MCF 10A (cell line): ENCODE measurements at regions not wholly inside any gene's neighbourhood (a gene's known extent, or its start where the extent isn't known, plus 50 kb on each side); places are given as distances from the start of the nearest gene placed in this dataset.
"Not testable (repeated sequence)": the region's sequence is repeated elsewhere in the genome, so short reads cannot be mapped to it uniquely, and the experiment has no call there.

Experiments used
- BruUV-seq: library from RNA; stranded (reverse); fragments of 400-500 nt; replicated peaks from 2 replicates; lab custom pipeline; 2021; lab: Mats Ljungman, UMichigan
- CTCF ChIA-PET: fragments of 300-600 bp; sonication (Branson Sonifier 250); formaldehyde crosslinking; extraction: SDS; loops from one replicate; lab custom pipeline; 2021; ENCODE audit warnings: antibody characterized with exemption, inconsistent platforms; lab: Yijun Ruan, JAX
- POLR2A ChIA-PET: fragments of 300-600, 350-650 bp; sonication (Branson Sonifier 250); formaldehyde crosslinking; extraction: SDS; loops from one replicate; lab custom pipeline; 2020; ENCODE audit warnings: antibody characterized with exemption, inconsistent platforms; lab: Yijun Ruan, JAX
- DNase-seq: peaks from one replicate; pipeline ENCODE4 v3.0.0-alpha.2; 2018; ENCODE audit not compliant: unreplicated experiment
- H3K27ac Mint-ChIP-seq: one replicate; pipeline ENCODE4 v1.8.0; 2022; ENCODE audit warnings: mild to moderate bottlenecking, low read depth, mixed read lengths; ENCODE audit not compliant: unreplicated experiment
- H3K27me3 Mint-ChIP-seq: one replicate; pipeline ENCODE4 v1.8.0; 2022; ENCODE audit warnings: mixed read lengths; ENCODE audit not compliant: insufficient read depth, unreplicated experiment
- H3K36me3 Mint-ChIP-seq: one replicate; pipeline ENCODE4 v1.8.0; 2022; ENCODE audit warnings: mild to moderate bottlenecking, moderate library complexity, mixed read lengths; ENCODE audit not compliant: insufficient read depth, unreplicated experiment
- H3K4me1 Mint-ChIP-seq: one replicate; pipeline ENCODE4 v1.8.0; 2022; ENCODE audit warnings: mixed read lengths; ENCODE audit not compliant: insufficient read depth, unreplicated experiment
- H3K4me3 Mint-ChIP-seq: one replicate; pipeline ENCODE4 v1.8.0; 2022; ENCODE audit warnings: mild to moderate bottlenecking, moderate library complexity, mixed read lengths; ENCODE audit not compliant: unreplicated experiment
- H3K9me3 Mint-ChIP-seq: one replicate; pipeline ENCODE4 v1.8.0; 2022; ENCODE audit warnings: mixed read lengths; ENCODE audit not compliant: unreplicated experiment
- intact Hi-C: fragments of 100-400 bp; cut with micrococcal nuclease; formaldehyde crosslinking; loops from 2 replicates; pipeline ENCODE4 v1.14.1; 2022
- TF ChIP-seq, protein P1 (sequence below): fragments of 200-600 bp; IDR thresholded peaks from one replicate; pipeline ENCODE4 v1.8.0; 2022; ENCODE audit warnings: antibody characterized with exemption, mild to moderate bottlenecking; ENCODE audit not compliant: unreplicated experiment

DNA sequence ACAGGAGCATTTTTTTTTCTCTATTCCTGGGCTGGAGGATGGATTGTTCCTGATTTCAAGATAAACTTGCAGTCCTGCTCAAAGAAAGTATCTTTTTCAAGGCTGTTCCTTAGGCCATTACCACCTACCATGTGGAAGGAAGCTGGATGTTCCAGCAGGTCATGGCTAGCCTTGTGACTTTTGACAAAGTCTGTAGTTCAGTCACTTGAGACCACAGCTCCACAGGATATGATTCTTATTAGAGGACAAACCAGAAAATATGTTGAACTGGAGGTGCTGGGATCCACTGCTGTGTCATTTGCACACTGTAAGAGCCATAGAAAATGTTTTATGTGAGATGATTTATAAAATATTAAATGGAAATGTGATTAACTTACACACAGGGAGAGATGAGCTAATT is 184.2 kb upstream of the ACO1 start:
- no TSS peak for BruUV-seq
- H3K4me1 Mint-ChIP-seq: no peaks in the 10 kb centered on the region
- no peak for DNase-seq
- H3K27me3 Mint-ChIP-seq: peaks cover 53% of the 10 kb centered on the region
- no peak overlapping the region for H3K27ac Mint-ChIP-seq
- H3K9me3 Mint-ChIP-seq: no peaks in the 10 kb centered on the region
- ChIA-PET POLR2A (no interaction called here), CTCF (interaction anchor here (1.0 kb wide), 1 partner anchor 51 kb away, joined by 3 read pairs; no protein-coding TSS in a partner anchor)
- TF ChIP-seq, protein P1, sequence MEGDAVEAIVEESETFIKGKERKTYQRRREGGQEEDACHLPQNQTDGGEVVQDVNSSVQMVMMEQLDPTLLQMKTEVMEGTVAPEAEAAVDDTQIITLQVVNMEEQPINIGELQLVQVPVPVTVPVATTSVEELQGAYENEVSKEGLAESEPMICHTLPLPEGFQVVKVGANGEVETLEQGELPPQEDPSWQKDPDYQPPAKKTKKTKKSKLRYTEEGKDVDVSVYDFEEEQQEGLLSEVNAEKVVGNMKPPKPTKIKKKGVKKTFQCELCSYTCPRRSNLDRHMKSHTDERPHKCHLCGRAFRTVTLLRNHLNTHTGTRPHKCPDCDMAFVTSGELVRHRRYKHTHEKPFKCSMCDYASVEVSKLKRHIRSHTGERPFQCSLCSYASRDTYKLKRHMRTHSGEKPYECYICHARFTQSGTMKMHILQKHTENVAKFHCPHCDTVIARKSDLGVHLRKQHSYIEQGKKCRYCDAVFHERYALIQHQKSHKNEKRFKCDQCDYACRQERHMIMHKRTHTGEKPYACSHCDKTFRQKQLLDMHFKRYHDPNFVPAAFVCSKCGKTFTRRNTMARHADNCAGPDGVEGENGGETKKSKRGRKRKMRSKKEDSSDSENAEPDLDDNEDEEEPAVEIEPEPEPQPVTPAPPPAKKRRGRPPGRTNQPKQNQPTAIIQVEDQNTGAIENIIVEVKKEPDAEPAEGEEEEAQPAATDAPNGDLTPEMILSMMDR: no peak
- no peaks in the 10 kb centered on the region for H3K36me3 Mint-ChIP-seq
- intact Hi-C loops: no loop called here
- H3K4me3 Mint-ChIP-seq: no peak overlapping the region

DNA sequence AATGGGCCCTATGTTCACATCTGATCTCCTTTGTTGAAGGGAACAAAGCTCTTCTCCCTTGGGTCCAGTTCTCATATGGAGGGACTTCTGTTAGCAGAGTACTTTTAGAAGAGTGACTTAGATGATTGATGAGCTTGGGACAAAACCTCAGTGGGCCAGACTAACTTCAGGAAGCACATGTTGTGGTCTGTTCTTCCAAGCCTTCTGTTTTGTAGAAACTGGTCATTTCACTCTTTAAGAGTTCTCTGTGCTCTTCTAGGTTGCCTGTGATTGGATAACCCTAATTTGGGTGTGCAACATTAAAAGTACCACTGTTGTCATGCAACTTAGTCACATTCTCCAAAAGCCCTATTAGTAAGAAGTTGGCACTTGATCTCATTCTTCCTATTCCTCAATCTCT is 183.5 kb upstream of the ACO1 start:
- Mint-ChIP-seq H3K4me1 (no peaks in the 10 kb centered on the region), H3K9me3 (no peaks in the 10 kb centered on the region), H3K36me3 (no peaks in the 10 kb centered on the region), H3K27me3 (peaks cover 53% of the 10 kb centered on the region), H3K4me3 (no peak overlapping the region), H3K27ac (no peak overlapping the region)
- BruUV-seq: no TSS peak
- ChIA-PET POLR2A (no interaction called here), CTCF (interaction anchor here (1.0 kb wide), 1 partner anchor 51 kb away, joined by 3 read pairs; no protein-coding TSS in a partner anchor)
- TF ChIP-seq, protein P1: no peak
- DNase-seq: no peak
- intact Hi-C loops: no loop called here

DNA sequence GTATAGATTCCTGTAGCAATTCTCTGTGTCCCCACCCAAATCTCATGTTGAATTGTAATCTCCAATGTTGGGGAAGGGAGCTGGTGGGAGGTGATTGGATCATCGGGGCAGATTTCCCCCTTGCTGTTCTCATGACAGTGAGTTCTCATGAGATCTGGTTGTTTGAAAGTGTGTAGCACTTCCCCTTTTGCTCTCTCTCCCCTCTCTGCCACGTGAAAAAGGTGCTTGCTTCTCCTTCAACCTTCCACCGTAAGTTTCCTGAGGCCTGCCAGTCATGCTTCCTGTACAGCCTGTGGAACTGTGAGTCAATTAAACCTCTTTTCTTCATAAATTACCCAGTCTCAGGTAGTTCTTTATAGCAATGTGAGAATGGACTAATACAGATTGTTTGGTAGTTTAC is 175.3 kb upstream of the ACO1 start:
- H3K9me3 Mint-ChIP-seq, CTCF ChIA-PET, H3K4me3 Mint-ChIP-seq, intact Hi-C loops, H3K27ac Mint-ChIP-seq, BruUV-seq, DNase-seq, H3K36me3 Mint-ChIP-seq, POLR2A ChIA-PET, H3K4me1 Mint-ChIP-seq: not testable (repeated sequence)
- peaks cover 28% of the 10 kb centered on the region for H3K27me3 Mint-ChIP-seq

DNA sequence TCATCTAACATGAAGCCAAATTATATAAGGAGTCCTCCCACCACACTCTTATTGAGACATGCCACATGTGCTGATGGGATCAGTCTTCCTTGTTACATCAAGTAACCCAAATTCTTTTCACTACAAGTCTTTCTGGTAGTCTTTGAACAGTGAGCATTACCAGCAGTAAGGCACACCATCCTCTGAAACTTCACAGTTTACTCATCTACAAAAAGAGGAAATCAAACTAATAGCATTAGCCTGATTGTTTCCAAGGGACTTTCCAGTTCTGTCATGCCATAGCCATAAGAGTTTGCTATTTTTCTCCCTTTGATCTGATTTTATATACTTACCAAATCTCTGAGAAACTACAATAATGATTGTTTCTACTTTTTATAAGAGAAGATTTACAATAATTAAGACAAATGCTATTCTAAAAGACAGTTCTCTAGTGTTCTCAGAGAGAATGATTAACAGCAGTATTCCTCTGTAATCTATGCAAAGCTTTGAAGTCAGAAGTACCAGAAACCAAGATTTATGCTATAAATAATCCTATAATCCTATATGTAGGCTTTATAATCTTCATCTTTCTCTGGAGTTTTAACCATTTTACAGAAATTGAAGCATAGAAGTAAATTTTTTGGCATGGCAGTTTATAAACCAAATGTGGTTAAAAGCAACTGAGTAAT is 166.2 kb upstream of the ACO1 start:
- no peak overlapping the region for H3K4me3 Mint-ChIP-seq
- no TSS peak for BruUV-seq
- no peaks in the 10 kb centered on the region for H3K36me3 Mint-ChIP-seq
- intact Hi-C loops: no loop called here
- no peak overlapping the region for H3K27ac Mint-ChIP-seq
- no peaks in the 10 kb centered on the region for H3K4me1 Mint-ChIP-seq
- no peaks in the 10 kb centered on the region for H3K9me3 Mint-ChIP-seq
- TF ChIP-seq, protein P1: no peak
- CTCF ChIA-PET: no interaction called here
- peaks cover 39% of the 10 kb centered on the region for H3K27me3 Mint-ChIP-seq
- POLR2A ChIA-PET: no interaction called here
- no peak for DNase-seq
